CD4-positive, CD25-positive, alpha-beta regulatory T cell (primary cell): ENCODE measurements at regions not wholly inside any gene's neighbourhood (a gene's known extent, or its start where the extent isn't known, plus 50 kb on each side); places are given as distances from the start of the nearest gene placed in this dataset.

Experiments used
- ATAC-seq, 2 donors: fragments of 150-1000 bp; cut with Tn5 transposase; one replicate each; pipeline ENCODE4 v1.10.0; 2021; ENCODE audit warnings: low read depth in 2 of 2, moderate number of reproducible peaks in 2 of 2, moderate library complexity in 1 of 2
- DNase-seq, 3 donors: peaks; one replicate each; pipeline versions ENCODE4 v3.0.0 to v3.0.0-alpha.2; 2012 to 2022; ENCODE audit warnings: mixed read lengths in 1 of 3
- H3K27ac ChIP-seq: one replicate; pipeline ENCODE4 v1.7.0; 2013; ENCODE audit warnings: mild to moderate bottlenecking, low read length; ENCODE audit not compliant: insufficient read depth, poor library complexity, severe bottlenecking
- H3K27me3 ChIP-seq: one replicate; pipeline ENCODE4 v1.7.0; 2013; ENCODE audit warnings: low read length; ENCODE audit not compliant: control insufficient read depth, insufficient read depth
- H3K36me3 ChIP-seq: one replicate; pipeline ENCODE4 v1.7.0; 2013; ENCODE audit warnings: mild to moderate bottlenecking, low read length, moderate library complexity; ENCODE audit not compliant: control insufficient read depth, insufficient read depth
- H3K4me1 ChIP-seq: 2 replicates; pipeline ENCODE4 v1.7.0; 2013; ENCODE audit warnings: mild to moderate bottlenecking, low read length; ENCODE audit not compliant: insufficient read depth, control insufficient read depth, poor library complexity, severe bottlenecking
- H3K4me3 ChIP-seq: one replicate; pipeline ENCODE4 v1.7.0; 2013; ENCODE audit warnings: low read depth, mild to moderate bottlenecking, low read length, moderate library complexity
- H3K9me3 ChIP-seq, 2 experiments: 1 replicate in 1 of 2; 2 replicates in 1 of 2; pipeline ENCODE4 v1.7.0; 2013; ENCODE audit warnings: low read length in 2 of 2, mild to moderate bottlenecking in 1 of 2, moderate library complexity in 1 of 2; ENCODE audit not compliant: control insufficient read depth in 2 of 2
- H3K27ac Mint-ChIP-seq, 3 donors: one replicate each; pipeline ENCODE4 v1.8.0; 2020 to 2022; ENCODE audit warnings: mild to moderate bottlenecking in 3 of 3, mixed read lengths in 3 of 3, moderate library complexity in 2 of 3
- H3K27me3 Mint-ChIP-seq: one replicate; pipeline ENCODE4 v1.8.0; 2022; ENCODE audit warnings: mild to moderate bottlenecking, mixed read lengths
- H3K36me3 Mint-ChIP-seq: one replicate; pipeline ENCODE4 v1.8.0; 2020; ENCODE audit warnings: mixed read lengths
- H3K4me1 Mint-ChIP-seq, 4 donors: one replicate each; pipeline ENCODE4 v1.8.0; 2020 to 2022; ENCODE audit warnings: mixed read lengths in 4 of 4, mild to moderate bottlenecking in 1 of 4
- H3K4me3 Mint-ChIP-seq, 4 donors: one replicate each; pipeline ENCODE4 v1.8.0; 2020 to 2022; ENCODE audit warnings: mild to moderate bottlenecking in 4 of 4, mixed read lengths in 4 of 4, moderate library complexity in 3 of 4
- H3K9me3 Mint-ChIP-seq, 7 donors: one replicate each; pipeline ENCODE4 v1.8.0; 2020 to 2022; ENCODE audit warnings: mixed read lengths in 7 of 7, mild to moderate bottlenecking in 3 of 7, moderate library complexity in 2 of 7

- H3K4me3 ChIP-seq, result no peak overlapping the region
- no peak overlapping the region for H3K27ac ChIP-seq
- Mint-ChIP-seq H3K4me1 (no peaks in the 10 kb centered on the region), H3K27me3 (peaks cover 16% of the 10 kb centered on the region), H3K4me3 (no peak overlapping the region), H3K27ac (no peak overlapping the region), H3K36me3 (peaks cover 6% of the 10 kb centered on the region), H3K9me3 (peaks cover 0 to 26% (median 6%) of the 10 kb centered on the region in 7 donors)
- H3K4me1 ChIP-seq, result no peaks in the 10 kb centered on the region
- peaks cover 6 to 18% of the 10 kb centered on the region in 2 experiments for H3K9me3 ChIP-seq
- peaks cover 9% of the 10 kb centered on the region for H3K27me3 ChIP-seq
- DNase-seq (no peak), ATAC-seq (no peak)
- no peaks in the 10 kb centered on the region for H3K36me3 ChIP-seq
These were observed 311.2 kb upstream of the HDAC4 start for GRCh38 chr2:239711911-239712570.

GRCh38 chr2:239710953-239711861 lies 310.4 kb upstream of the HDAC4 start:
- Histone ChIP-seq H3K4me3 (no peak overlapping the region), H3K27me3 (peaks cover 11% of the 10 kb centered on the region), H3K36me3 (no peaks in the 10 kb centered on the region), H3K9me3 (peaks cover 6 to 18% of the 10 kb centered on the region in 2 experiments), H3K27ac (no peak overlapping the region), H3K4me1 (no peaks in the 10 kb centered on the region)
- Mint-ChIP-seq H3K36me3 (peaks cover 6% of the 10 kb centered on the region), H3K27ac (no peak overlapping the region), H3K9me3 (peaks cover 0 to 26% (median 6%) of the 10 kb centered on the region in 7 donors), H3K4me1 (no peaks in the 10 kb centered on the region), H3K27me3 (peaks cover 21% of the 10 kb centered on the region), H3K4me3 (no peak overlapping the region)
- ATAC-seq (no peak), DNase-seq (no peak)

GRCh38 chr2:239706367-239706766 lies 305.5 kb upstream of the HDAC4 start:
- Histone ChIP-seq H3K9me3 (peaks cover 0 to 8% of the 10 kb centered on the region in 2 experiments), H3K27ac (no peak overlapping the region), H3K4me1 (no peaks in the 10 kb centered on the region), H3K4me3 (no peak overlapping the region), H3K27me3 (peaks cover 16% of the 10 kb centered on the region), H3K36me3 (no peaks in the 10 kb centered on the region)
- H3K27ac Mint-ChIP-seq, result no peak overlapping the region
- H3K27me3 Mint-ChIP-seq, result peaks cover 32% of the 10 kb centered on the region
- ATAC-seq (no peak), DNase-seq (no peak)
- no peaks in the 10 kb centered on the region for H3K36me3 Mint-ChIP-seq
- H3K4me1 Mint-ChIP-seq, result no peaks in the 10 kb centered on the region
- H3K4me3 Mint-ChIP-seq, result no peak overlapping the region
- peaks cover 0 to 12% (median 1%) of the 10 kb centered on the region in 7 donors for H3K9me3 Mint-ChIP-seq

GRCh38 chr2:239704737-239705136 lies 303.9 kb upstream of the HDAC4 start:
- no peak overlapping the region for H3K4me3 ChIP-seq
- no peaks in the 10 kb centered on the region for H3K4me1 Mint-ChIP-seq
- no peak for ATAC-seq
- peaks cover 12% of the 10 kb centered on the region for H3K27me3 ChIP-seq
- no peak for DNase-seq
- no peaks in the 10 kb centered on the region for H3K4me1 ChIP-seq
- H3K27ac ChIP-seq, result no peak overlapping the region
- peaks cover 0 to 6% of the 10 kb centered on the region in 2 experiments for H3K9me3 ChIP-seq
- no peak overlapping the region for H3K4me3 Mint-ChIP-seq
- no peaks in the 10 kb centered on the region for H3K36me3 ChIP-seq
- H3K36me3 Mint-ChIP-seq, result no peaks in the 10 kb centered on the region
- peaks cover 25% of the 10 kb centered on the region for H3K27me3 Mint-ChIP-seq
- H3K9me3 Mint-ChIP-seq, result peaks cover 0 to 9% (median 1%) of the 10 kb centered on the region in 7 donors
- no peak overlapping the region for H3K27ac Mint-ChIP-seq

- H3K27ac Mint-ChIP-seq, result no peak overlapping the region
- H3K4me3 Mint-ChIP-seq, result no peak overlapping the region
- H3K27ac ChIP-seq, result no peak overlapping the region
- peaks cover 16% of the 10 kb centered on the region for H3K27me3 Mint-ChIP-seq
- H3K4me3 ChIP-seq, result no peak overlapping the region
- no peaks in the 10 kb centered on the region for H3K36me3 ChIP-seq
- ATAC-seq (no peak), DNase-seq (no peak)
- H3K4me1 Mint-ChIP-seq, result no peaks in the 10 kb centered on the region
- no peaks in the 10 kb centered on the region for H3K4me1 ChIP-seq
- no peaks in the 10 kb centered on the region for H3K36me3 Mint-ChIP-seq
- H3K27me3 ChIP-seq, result peaks cover 7% of the 10 kb centered on the region
- H3K9me3 Mint-ChIP-seq, result peaks cover 0 to 4% (median 1%) of the 10 kb centered on the region in 7 donors
- peaks cover 0 to 6% of the 10 kb centered on the region in 2 experiments for H3K9me3 ChIP-seq
These were observed 303.0 kb upstream of the HDAC4 start for GRCh38 chr2:239703834-239704233.

GRCh38 chr2:239700686-239701345 lies 300.0 kb upstream of the HDAC4 start:
- Histone ChIP-seq H3K36me3 (no peaks in the 10 kb centered on the region), H3K4me3 (no peak overlapping the region), H3K27me3 (peaks cover 5% of the 10 kb centered on the region), H3K27ac (no peak overlapping the region), H3K4me1 (no peaks in the 10 kb centered on the region), H3K9me3 (peaks cover 0 to 6% of the 10 kb centered on the region in 2 experiments)
- H3K27me3 Mint-ChIP-seq, result peaks cover 10% of the 10 kb centered on the region
- no peaks in the 10 kb centered on the region for H3K36me3 Mint-ChIP-seq
- no peak overlapping the region for H3K27ac Mint-ChIP-seq
- no peak overlapping the region for H3K4me3 Mint-ChIP-seq
- no peaks in the 10 kb centered on the region for H3K4me1 Mint-ChIP-seq
- ATAC-seq, result no peak
- peaks cover 0 to 4% (median 1%) of the 10 kb centered on the region in 7 donors for H3K9me3 Mint-ChIP-seq
- DNase-seq, result no peak

- DNase-seq (no peak), ATAC-seq (no peak)
- H3K9me3 Mint-ChIP-seq, result no peaks in the 10 kb centered on the region
- no peak overlapping the region for H3K27ac Mint-ChIP-seq
- no peaks in the 10 kb centered on the region for H3K36me3 ChIP-seq
- H3K9me3 ChIP-seq, result no peaks in the 10 kb centered on the region
- H3K4me1 ChIP-seq, result no peaks in the 10 kb centered on the region
- no peak overlapping the region for H3K4me3 Mint-ChIP-seq
- no peaks in the 10 kb centered on the region for H3K36me3 Mint-ChIP-seq
- no peaks in the 10 kb centered on the region for H3K4me1 Mint-ChIP-seq
- no peak overlapping the region for H3K27ac ChIP-seq
- no peaks in the 10 kb centered on the region for H3K27me3 ChIP-seq
- peaks cover 5% of the 10 kb centered on the region for H3K27me3 Mint-ChIP-seq
- H3K4me3 ChIP-seq, result no peak overlapping the region
These were observed 296.8 kb upstream of the HDAC4 start for GRCh38 chr2:239697399-239698164.
